Adipocyte (in vitro differentiated cells): ENCODE measurements at regions not wholly inside any gene's neighbourhood (a gene's known extent, or its start where the extent isn't known, plus 50 kb on each side); places are given as distances from the start of the nearest gene placed in this dataset.

Source experiments
- DNase-seq: peaks from one replicate; pipeline ENCODE4 v3.0.0-alpha.2; 2015; ENCODE audit warnings: low read depth
- H3K27me3 ChIP-seq: replicated peaks from 2 replicates; pipeline ENCODE4 v1.7.0; 2013; ENCODE audit warnings: mild to moderate bottlenecking, low read length, moderate library complexity; ENCODE audit not compliant: control insufficient read depth, insufficient read depth
- H3K36me3 ChIP-seq: 2 replicates; pipeline ENCODE4 v1.7.0; 2013; ENCODE audit warnings: low read length, mild to moderate bottlenecking, moderate library complexity; ENCODE audit not compliant: control insufficient read depth, insufficient read depth, severe bottlenecking
- H3K4me1 ChIP-seq: 2 replicates; pipeline ENCODE4 v1.7.0; 2013; ENCODE audit warnings: mild to moderate bottlenecking, low read length, moderate library complexity; ENCODE audit not compliant: control insufficient read depth, insufficient read depth
- H3K4me3 ChIP-seq: 2 replicates; pipeline ENCODE4 v1.7.0; 2013; ENCODE audit warnings: mild to moderate bottlenecking, low read length, moderate library complexity
- H3K9ac ChIP-seq: 2 replicates; pipeline ENCODE4 v1.7.0; 2013; ENCODE audit warnings: mild to moderate bottlenecking, low read length, moderate library complexity
- H3K9me3 ChIP-seq: 2 replicates; pipeline ENCODE4 v1.7.0; 2013; ENCODE audit warnings: mild to moderate bottlenecking, low read length, moderate library complexity; ENCODE audit not compliant: control insufficient read depth

- H3K9me3 ChIP-seq = peaks cover 15% of the 10 kb centered on the region
- no peak for DNase-seq
- H3K27me3 ChIP-seq = no peaks in the 10 kb centered on the region
- no peaks in the 10 kb centered on the region for H3K36me3 ChIP-seq
- H3K4me3 ChIP-seq = no peak overlapping the region
- H3K9ac ChIP-seq = no peak overlapping the region
- H3K4me1 ChIP-seq = no peaks in the 10 kb centered on the region
Measured at GRCh38 chr4:102157984-102158383, 187.3 kb downstream of the SLC39A8 start.

GRCh38 chr4:102153391-102153790 is 191.9 kb downstream of the SLC39A8 start:
- Histone ChIP-seq H3K4me3 (no peak overlapping the region), H3K27me3 (no peaks in the 10 kb centered on the region), H3K9ac (no peak overlapping the region), H3K36me3 (no peaks in the 10 kb centered on the region), H3K4me1 (no peaks in the 10 kb centered on the region), H3K9me3 (no peaks in the 10 kb centered on the region)
- DNase-seq = no peak

- no peaks in the 10 kb centered on the region for H3K36me3 ChIP-seq
- H3K27me3 ChIP-seq = no peaks in the 10 kb centered on the region
- no peak overlapping the region for H3K9ac ChIP-seq
- H3K4me1 ChIP-seq = no peaks in the 10 kb centered on the region
- no peak for DNase-seq
- H3K9me3 ChIP-seq = no peaks in the 10 kb centered on the region
- H3K4me3 ChIP-seq = no peak overlapping the region
Measured at GRCh38 chr4:102151696-102152095, 193.6 kb downstream of the SLC39A8 start.

- no peaks in the 10 kb centered on the region for H3K36me3 ChIP-seq
- no peak overlapping the region for H3K4me3 ChIP-seq
- DNase-seq = no peak
- no peaks in the 10 kb centered on the region for H3K4me1 ChIP-seq
- no peaks in the 10 kb centered on the region for H3K27me3 ChIP-seq
- no peaks in the 10 kb centered on the region for H3K9me3 ChIP-seq
- H3K9ac ChIP-seq = no peak overlapping the region
Measured at GRCh38 chr4:102143433-102143832, 201.8 kb downstream of the SLC39A8 start.

- H3K9ac ChIP-seq = no peak overlapping the region
- H3K4me3 ChIP-seq = no peak overlapping the region
- no peak for DNase-seq
Measured at GRCh38 chr4:102141842-102142241, 203.4 kb downstream of the SLC39A8 start.

GRCh38 chr4:102139932-102140331 is 205.3 kb downstream of the SLC39A8 start:
- Histone ChIP-seq H3K36me3 (no peaks in the 10 kb centered on the region), H3K4me3 (no peak overlapping the region), H3K9me3 (no peaks in the 10 kb centered on the region), H3K9ac (no peak overlapping the region), H3K4me1 (no peaks in the 10 kb centered on the region), H3K27me3 (no peaks in the 10 kb centered on the region)
- DNase-seq = no peak

More at GRCh38 chr4:102141842-102142241, 203.4 kb downstream of the SLC39A8 start:
- Histone ChIP-seq H3K9me3 (no peaks in the 10 kb centered on the region), H3K27me3 (no peaks in the 10 kb centered on the region), H3K36me3 (no peaks in the 10 kb centered on the region), H3K4me1 (no peaks in the 10 kb centered on the region)

GRCh38 chr4:102139132-102139573 is 206.1 kb downstream of the SLC39A8 start:
- Histone ChIP-seq H3K36me3 (no peaks in the 10 kb centered on the region), H3K9me3 (no peaks in the 10 kb centered on the region), H3K9ac (no peak overlapping the region), H3K4me3 (no peak overlapping the region), H3K4me1 (no peaks in the 10 kb centered on the region), H3K27me3 (no peaks in the 10 kb centered on the region)
- DNase-seq = peak; percentile 51

- H3K9ac ChIP-seq = no peak overlapping the region
- no peak overlapping the region for H3K4me3 ChIP-seq
- H3K36me3 ChIP-seq = no peaks in the 10 kb centered on the region
- no peaks in the 10 kb centered on the region for H3K4me1 ChIP-seq
- H3K9me3 ChIP-seq = no peaks in the 10 kb centered on the region
- no peaks in the 10 kb centered on the region for H3K27me3 ChIP-seq
- no peak for DNase-seq
Measured at GRCh38 chr4:102137217-102137616, 208.1 kb downstream of the SLC39A8 start.

- Histone ChIP-seq H3K9me3 (peaks cover 15% of the 10 kb centered on the region), H3K4me1 (no peaks in the 10 kb centered on the region), H3K36me3 (no peaks in the 10 kb centered on the region), H3K9ac (no peak overlapping the region), H3K4me3 (no peak overlapping the region), H3K27me3 (no peaks in the 10 kb centered on the region)
- DNase-seq = no peak
Measured at GRCh38 chr4:102129810-102130209, 215.5 kb downstream of the SLC39A8 start.
